ENCODE measurements at regions not wholly inside any gene's neighbourhood (a gene's known extent, or its start where the extent isn't known, plus 50 kb on each side); places are given as distances from the start of the nearest gene placed in this dataset.

DNA sequence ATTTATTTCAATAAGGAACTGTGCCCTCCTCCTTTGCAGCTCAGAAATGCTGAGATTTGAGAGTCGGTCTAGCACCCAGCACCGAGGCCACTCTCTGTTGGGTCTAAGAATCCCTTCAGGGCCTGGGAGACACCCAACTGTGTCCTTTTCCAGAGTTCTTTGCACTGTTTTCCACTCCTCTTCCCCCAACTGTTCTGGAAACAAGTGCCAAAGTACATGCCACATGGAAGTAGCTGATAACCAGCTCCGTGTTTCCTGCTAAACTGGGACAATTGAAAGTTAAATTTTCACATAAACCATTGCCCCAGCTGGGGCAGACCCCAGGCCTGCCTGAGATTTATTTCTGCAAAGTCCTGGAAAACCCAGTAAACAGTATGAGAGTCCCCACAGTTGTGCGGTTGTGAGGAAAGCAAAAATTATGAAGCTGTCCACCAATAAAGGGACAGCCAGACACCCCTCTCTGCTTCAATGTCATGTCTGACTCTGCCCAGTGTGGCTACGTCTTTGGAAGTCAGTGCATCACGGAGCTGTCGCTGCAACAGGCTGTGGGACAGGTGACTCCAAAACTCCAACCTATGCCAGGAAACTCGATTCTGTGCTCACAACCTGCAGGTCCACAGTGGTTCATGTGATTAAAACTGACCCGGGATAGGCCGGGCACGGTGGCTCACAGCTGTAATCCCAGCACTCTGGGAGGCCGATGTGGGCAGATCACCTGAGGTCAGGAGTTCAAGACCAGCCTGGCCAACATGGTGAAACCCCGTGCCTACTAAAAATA is 178.0 kb upstream of the AFDN start:
- TF ChIP-seq HMGXB4 (CRISPR knock-in tag; IDR thresholded peaks at IDR 0.05; ENCODE audit: borderline replicate concordance) (no peak), CTCF (IDR thresholded peaks at IDR 0.05) (no peak), RFX5 (IDR thresholded peaks at IDR 0.05) (no peak), EP300 (IDR thresholded peaks at IDR 0.05) (no peak), BHLHE40 (IDR thresholded peaks at IDR 0.05; ENCODE audit: low read depth, low read length) (no peak), MAZ (IDR thresholded peaks at IDR 0.05; ENCODE audit: borderline replicate concordance, low read depth, low read length) (no peak), KDM5A (IDR thresholded peaks at IDR 0.05) (no peak), POLR2A (IDR thresholded peaks at IDR 0.05; ENCODE audit: low read length) (no peak), POLR2AphosphoS2 (conservative IDR thresholded peaks at IDR 0.05; ENCODE audit: low read length) (no peak), HDAC2 (IDR thresholded peaks at IDR 0.05) (no peak), CHD2 (IDR thresholded peaks at IDR 0.05; ENCODE audit: low read length, partially characterized antibody) (no peak)
- TF ChIP-seq, protein P1, sequence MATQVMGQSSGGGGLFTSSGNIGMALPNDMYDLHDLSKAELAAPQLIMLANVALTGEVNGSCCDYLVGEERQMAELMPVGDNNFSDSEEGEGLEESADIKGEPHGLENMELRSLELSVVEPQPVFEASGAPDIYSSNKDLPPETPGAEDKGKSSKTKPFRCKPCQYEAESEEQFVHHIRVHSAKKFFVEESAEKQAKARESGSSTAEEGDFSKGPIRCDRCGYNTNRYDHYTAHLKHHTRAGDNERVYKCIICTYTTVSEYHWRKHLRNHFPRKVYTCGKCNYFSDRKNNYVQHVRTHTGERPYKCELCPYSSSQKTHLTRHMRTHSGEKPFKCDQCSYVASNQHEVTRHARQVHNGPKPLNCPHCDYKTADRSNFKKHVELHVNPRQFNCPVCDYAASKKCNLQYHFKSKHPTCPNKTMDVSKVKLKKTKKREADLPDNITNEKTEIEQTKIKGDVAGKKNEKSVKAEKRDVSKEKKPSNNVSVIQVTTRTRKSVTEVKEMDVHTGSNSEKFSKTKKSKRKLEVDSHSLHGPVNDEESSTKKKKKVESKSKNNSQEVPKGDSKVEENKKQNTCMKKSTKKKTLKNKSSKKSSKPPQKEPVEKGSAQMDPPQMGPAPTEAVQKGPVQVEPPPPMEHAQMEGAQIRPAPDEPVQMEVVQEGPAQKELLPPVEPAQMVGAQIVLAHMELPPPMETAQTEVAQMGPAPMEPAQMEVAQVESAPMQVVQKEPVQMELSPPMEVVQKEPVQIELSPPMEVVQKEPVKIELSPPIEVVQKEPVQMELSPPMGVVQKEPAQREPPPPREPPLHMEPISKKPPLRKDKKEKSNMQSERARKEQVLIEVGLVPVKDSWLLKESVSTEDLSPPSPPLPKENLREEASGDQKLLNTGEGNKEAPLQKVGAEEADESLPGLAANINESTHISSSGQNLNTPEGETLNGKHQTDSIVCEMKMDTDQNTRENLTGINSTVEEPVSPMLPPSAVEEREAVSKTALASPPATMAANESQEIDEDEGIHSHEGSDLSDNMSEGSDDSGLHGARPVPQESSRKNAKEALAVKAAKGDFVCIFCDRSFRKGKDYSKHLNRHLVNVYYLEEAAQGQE (IDR thresholded peaks at IDR 0.05), result no peak
